ENCODE measurements at regions not wholly inside any gene's neighbourhood (a gene's known extent, or its start where the extent isn't known, plus 50 kb on each side); places are given as distances from the start of the nearest gene placed in this dataset.

DNA sequence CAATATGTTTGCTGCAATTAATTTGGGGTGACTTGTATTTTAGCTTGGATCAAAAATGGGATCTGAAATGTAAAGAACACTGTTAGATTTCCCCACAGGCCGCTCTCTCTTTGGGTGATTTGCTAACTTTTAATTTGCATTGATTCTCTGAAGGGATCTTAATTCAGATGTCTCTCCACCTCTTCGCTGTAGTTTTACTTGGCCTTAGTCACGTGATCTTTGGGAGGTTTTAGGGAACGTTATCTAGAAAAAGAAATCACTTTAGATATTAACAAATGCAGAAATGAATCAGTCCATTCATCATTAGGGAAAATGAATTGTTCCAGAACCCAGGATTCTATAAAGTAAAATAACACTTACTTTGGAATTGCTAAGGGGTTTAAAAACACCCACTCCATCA is 390.2 kb downstream of the THBS2 start:
- no peak for DNase-seq
- H3K4me1 ChIP-seq (ENCODE audit: control insufficient read depth in 1 of 2, insufficient read depth in 2 of 2, low read depth in 1 of 2, low read length in 1 of 2): no peaks in the 10 kb centered on the region; a peak in 1 of 4 replicates
- no peak overlapping the region for H3K9ac ChIP-seq
- no peaks in the 10 kb centered on the region for H3K79me2 ChIP-seq (ENCODE audit: insufficient read depth)
- H4K20me1 ChIP-seq (ENCODE audit: insufficient read depth): no peaks in the 10 kb centered on the region
- POLR2A ChIA-PET: no interaction called here
- H2AFZ ChIP-seq (ENCODE audit: low read depth): no peak overlapping the region
- no peaks in the 10 kb centered on the region for H3K36me3 ChIP-seq (replicated peaks in 1 of 2; ENCODE audit: control insufficient read depth in 1 of 2, insufficient read depth in 2 of 2, low read length in 1 of 2)
- CTCF ChIA-PET: no interaction called here
- no peak for TF ChIP-seq FOSL2 (IDR thresholded peaks at IDR 0.05; ENCODE audit: borderline replicate concordance, low read depth)
- TF ChIP-seq CHD2 (IDR thresholded peaks at IDR 0.05; ENCODE audit: low read length, partially characterized antibody): no peak
- TF ChIP-seq JUND (IDR thresholded peaks at IDR 0.05): no peak
- TF ChIP-seq NFIC (IDR thresholded peaks at IDR 0.05; ENCODE audit: borderline replicate concordance): no peak
- no peak for TF ChIP-seq FOXJ3 (CRISPR knock-in tag; IDR thresholded peaks at IDR 0.05)
- no peaks in the 10 kb centered on the region for H3K9me2 ChIP-seq
- no peak overlapping the region for H3K4me3 ChIP-seq (ENCODE audit: low read depth in 2 of 2, low read length in 1 of 2)
- H3F3A ChIP-seq (replicated peaks; ENCODE audit: insufficient read depth): no peaks in the 10 kb centered on the region
- H3K9me3 ChIP-seq: no peaks in the 10 kb centered on the region
- H3K4me2 ChIP-seq: no peak overlapping the region
- 16% methylated on average over 4 of the region's 4 CpGs for WGBS (ENCODE audit: low lambda C conversion rate)
- no peak overlapping the region for H3K27ac ChIP-seq (ENCODE audit: low read depth in 2 of 2, low read length in 1 of 2)
- H3K27me3 ChIP-seq (ENCODE audit: insufficient read depth): no peaks in the 10 kb centered on the region

DNA sequence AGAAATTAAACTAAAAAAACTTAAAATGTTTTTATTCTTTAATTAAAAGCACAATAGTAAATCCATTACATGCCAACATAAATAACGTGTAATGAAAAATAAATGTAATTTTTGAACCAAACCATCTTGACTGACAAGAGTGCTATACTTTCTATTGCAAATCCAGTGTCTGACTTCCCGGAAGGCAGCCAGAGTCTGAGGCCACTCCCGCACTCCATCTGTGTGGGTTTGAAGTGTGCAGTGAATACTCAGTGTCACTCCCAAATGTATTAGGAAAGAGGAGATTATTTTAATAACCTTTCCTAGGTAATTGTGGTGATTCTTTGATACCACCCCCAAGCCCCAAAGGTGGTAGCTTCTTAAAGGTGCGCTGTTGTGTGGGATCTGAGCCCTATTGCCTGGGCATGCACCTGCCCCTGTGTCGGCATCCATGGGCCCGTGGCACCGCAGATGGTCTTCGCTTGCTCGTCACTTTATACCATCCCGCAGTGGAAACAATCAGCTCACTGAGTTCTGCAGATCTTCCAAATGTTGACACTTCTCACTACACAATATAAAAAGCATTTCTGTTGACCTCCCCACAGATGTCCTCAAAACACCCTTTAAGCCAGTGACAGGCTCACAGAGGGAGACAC is 391.2 kb downstream of the THBS2 start:
- ChIA-PET CTCF (interaction anchor here (1.1 to 1.5 kb wide), 2 partner anchors 9 to 488 kb away, joined by 3 to 4 read pairs; no protein-coding TSS in a partner anchor), POLR2A (no interaction called here)
- WGBS (ENCODE audit: low lambda C conversion rate): 69% methylated on average over 9 of the region's 10 CpGs
- no peak overlapping the region for H2AFZ ChIP-seq (ENCODE audit: low read depth)
- H3K4me1 ChIP-seq (ENCODE audit: control insufficient read depth in 1 of 2, insufficient read depth in 2 of 2, low read depth in 1 of 2, low read length in 1 of 2): no peaks in the 10 kb centered on the region; a peak in 1 of 4 replicates
- H3K4me3 ChIP-seq (ENCODE audit: low read depth in 2 of 2, low read length in 1 of 2): no peak overlapping the region
- no peaks in the 10 kb centered on the region for H3K27me3 ChIP-seq (ENCODE audit: insufficient read depth)
- H3F3A ChIP-seq (replicated peaks; ENCODE audit: insufficient read depth): no peaks in the 10 kb centered on the region
- H4K20me1 ChIP-seq (ENCODE audit: insufficient read depth): no peaks in the 10 kb centered on the region
- no peaks in the 10 kb centered on the region for H3K79me2 ChIP-seq (ENCODE audit: insufficient read depth)
- no peak for DNase-seq
- H3K36me3 ChIP-seq (replicated peaks in 1 of 2; ENCODE audit: control insufficient read depth in 1 of 2, insufficient read depth in 2 of 2, low read length in 1 of 2): no peaks in the 10 kb centered on the region
- H3K4me2 ChIP-seq: no peak overlapping the region
- no peaks in the 10 kb centered on the region for H3K9me2 ChIP-seq
- no peak overlapping the region for H3K9ac ChIP-seq
- H3K9me3 ChIP-seq: no peaks in the 10 kb centered on the region
- H3K27ac ChIP-seq (ENCODE audit: low read depth in 2 of 2, low read length in 1 of 2): no peak overlapping the region
- TF ChIP-seq, protein P1, sequence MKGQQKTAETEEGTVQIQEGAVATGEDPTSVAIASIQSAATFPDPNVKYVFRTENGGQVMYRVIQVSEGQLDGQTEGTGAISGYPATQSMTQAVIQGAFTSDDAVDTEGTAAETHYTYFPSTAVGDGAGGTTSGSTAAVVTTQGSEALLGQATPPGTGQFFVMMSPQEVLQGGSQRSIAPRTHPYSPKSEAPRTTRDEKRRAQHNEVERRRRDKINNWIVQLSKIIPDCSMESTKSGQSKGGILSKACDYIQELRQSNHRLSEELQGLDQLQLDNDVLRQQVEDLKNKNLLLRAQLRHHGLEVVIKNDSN (IDR thresholded peaks at IDR 0.05; ENCODE audit: borderline replicate concordance, low read depth): no peak
- TF ChIP-seq, protein P2, sequence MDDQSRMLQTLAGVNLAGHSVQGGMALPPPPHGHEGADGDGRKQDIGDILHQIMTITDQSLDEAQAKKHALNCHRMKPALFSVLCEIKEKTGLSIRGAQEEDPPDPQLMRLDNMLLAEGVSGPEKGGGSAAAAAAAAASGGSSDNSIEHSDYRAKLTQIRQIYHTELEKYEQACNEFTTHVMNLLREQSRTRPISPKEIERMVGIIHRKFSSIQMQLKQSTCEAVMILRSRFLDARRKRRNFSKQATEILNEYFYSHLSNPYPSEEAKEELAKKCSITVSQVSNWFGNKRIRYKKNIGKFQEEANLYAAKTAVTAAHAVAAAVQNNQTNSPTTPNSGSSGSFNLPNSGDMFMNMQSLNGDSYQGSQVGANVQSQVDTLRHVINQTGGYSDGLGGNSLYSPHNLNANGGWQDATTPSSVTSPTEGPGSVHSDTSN (IDR thresholded peaks at IDR 0.05): no peak
- TF ChIP-seq, protein P3, sequence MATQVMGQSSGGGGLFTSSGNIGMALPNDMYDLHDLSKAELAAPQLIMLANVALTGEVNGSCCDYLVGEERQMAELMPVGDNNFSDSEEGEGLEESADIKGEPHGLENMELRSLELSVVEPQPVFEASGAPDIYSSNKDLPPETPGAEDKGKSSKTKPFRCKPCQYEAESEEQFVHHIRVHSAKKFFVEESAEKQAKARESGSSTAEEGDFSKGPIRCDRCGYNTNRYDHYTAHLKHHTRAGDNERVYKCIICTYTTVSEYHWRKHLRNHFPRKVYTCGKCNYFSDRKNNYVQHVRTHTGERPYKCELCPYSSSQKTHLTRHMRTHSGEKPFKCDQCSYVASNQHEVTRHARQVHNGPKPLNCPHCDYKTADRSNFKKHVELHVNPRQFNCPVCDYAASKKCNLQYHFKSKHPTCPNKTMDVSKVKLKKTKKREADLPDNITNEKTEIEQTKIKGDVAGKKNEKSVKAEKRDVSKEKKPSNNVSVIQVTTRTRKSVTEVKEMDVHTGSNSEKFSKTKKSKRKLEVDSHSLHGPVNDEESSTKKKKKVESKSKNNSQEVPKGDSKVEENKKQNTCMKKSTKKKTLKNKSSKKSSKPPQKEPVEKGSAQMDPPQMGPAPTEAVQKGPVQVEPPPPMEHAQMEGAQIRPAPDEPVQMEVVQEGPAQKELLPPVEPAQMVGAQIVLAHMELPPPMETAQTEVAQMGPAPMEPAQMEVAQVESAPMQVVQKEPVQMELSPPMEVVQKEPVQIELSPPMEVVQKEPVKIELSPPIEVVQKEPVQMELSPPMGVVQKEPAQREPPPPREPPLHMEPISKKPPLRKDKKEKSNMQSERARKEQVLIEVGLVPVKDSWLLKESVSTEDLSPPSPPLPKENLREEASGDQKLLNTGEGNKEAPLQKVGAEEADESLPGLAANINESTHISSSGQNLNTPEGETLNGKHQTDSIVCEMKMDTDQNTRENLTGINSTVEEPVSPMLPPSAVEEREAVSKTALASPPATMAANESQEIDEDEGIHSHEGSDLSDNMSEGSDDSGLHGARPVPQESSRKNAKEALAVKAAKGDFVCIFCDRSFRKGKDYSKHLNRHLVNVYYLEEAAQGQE (IDR thresholded peaks at IDR 0.05; ENCODE audit: low read depth, low read length): no peak
- TF ChIP-seq, protein P4, sequence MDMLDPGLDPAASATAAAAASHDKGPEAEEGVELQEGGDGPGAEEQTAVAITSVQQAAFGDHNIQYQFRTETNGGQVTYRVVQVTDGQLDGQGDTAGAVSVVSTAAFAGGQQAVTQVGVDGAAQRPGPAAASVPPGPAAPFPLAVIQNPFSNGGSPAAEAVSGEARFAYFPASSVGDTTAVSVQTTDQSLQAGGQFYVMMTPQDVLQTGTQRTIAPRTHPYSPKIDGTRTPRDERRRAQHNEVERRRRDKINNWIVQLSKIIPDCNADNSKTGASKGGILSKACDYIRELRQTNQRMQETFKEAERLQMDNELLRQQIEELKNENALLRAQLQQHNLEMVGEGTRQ (IDR thresholded peaks at IDR 0.05; ENCODE audit: borderline replicate concordance, low read depth, low read length): no peak
- TF ChIP-seq, protein P5, sequence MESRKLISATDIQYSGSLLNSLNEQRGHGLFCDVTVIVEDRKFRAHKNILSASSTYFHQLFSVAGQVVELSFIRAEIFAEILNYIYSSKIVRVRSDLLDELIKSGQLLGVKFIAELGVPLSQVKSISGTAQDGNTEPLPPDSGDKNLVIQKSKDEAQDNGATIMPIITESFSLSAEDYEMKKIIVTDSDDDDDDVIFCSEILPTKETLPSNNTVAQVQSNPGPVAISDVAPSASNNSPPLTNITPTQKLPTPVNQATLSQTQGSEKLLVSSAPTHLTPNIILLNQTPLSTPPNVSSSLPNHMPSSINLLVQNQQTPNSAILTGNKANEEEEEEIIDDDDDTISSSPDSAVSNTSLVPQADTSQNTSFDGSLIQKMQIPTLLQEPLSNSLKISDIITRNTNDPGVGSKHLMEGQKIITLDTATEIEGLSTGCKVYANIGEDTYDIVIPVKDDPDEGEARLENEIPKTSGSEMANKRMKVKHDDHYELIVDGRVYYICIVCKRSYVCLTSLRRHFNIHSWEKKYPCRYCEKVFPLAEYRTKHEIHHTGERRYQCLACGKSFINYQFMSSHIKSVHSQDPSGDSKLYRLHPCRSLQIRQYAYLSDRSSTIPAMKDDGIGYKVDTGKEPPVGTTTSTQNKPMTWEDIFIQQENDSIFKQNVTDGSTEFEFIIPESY (IDR thresholded peaks at IDR 0.05; ENCODE audit: borderline replicate concordance, low read depth): no peak
- TF ChIP-seq FOXJ3 (CRISPR knock-in tag; IDR thresholded peaks at IDR 0.05) (no peak), FOSL2 (IDR thresholded peaks at IDR 0.05; ENCODE audit: borderline replicate concordance, low read depth) (no peak), NRF1 (IDR thresholded peaks at IDR 0.05; ENCODE audit: low read depth, low read length) (no peak), RAD21 (IDR thresholded peaks at IDR 0.05; ENCODE audit: low read length) (no peak), MEF2A (IDR thresholded peaks at IDR 0.05; ENCODE audit: borderline replicate concordance, low read depth) (no peak), EZH2phosphoT487 (IDR thresholded peaks at IDR 0.05; ENCODE audit: borderline replicate concordance, low read depth) (no peak), TAF1 (IDR thresholded peaks at IDR 0.05; ENCODE audit: borderline replicate concordance, low read depth, low read length) (no peak), MXI1 (IDR thresholded peaks at IDR 0.05; ENCODE audit: low read depth, low read length) (no peak)
- TF ChIP-seq, protein P6, sequence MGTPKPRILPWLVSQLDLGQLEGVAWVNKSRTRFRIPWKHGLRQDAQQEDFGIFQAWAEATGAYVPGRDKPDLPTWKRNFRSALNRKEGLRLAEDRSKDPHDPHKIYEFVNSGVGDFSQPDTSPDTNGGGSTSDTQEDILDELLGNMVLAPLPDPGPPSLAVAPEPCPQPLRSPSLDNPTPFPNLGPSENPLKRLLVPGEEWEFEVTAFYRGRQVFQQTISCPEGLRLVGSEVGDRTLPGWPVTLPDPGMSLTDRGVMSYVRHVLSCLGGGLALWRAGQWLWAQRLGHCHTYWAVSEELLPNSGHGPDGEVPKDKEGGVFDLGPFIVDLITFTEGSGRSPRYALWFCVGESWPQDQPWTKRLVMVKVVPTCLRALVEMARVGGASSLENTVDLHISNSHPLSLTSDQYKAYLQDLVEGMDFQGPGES (IDR thresholded peaks at IDR 0.05; ENCODE audit: low read depth, low read length): no peak
